ENCODE measurements at regions not wholly inside any gene's neighbourhood (a gene's known extent, or its start where the extent isn't known, plus 50 kb on each side); places are given as distances from the start of the nearest gene placed in this dataset.

DNA sequence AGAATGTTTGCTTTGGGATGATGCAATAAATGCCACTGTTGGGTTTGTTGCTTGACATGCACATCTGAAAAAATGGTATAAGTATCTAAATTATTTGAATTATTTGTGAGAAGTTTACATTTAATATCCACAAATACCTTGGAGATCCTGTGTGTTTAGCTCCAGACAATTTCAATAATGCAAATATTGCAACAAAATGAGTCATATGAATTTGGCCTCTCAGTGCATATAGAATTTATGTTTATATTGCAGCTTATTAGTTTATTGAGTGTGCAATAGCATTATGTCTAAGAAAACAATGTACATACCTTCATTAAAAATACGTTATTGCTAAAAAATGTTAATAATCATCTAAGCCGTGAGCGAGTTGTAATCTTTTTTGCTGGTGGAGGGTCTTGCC lies 153.3 kb downstream of the FSCB start:
- H3K4me1 ChIP-seq (ENCODE audit: control extremely low read depth in 1 of 4, control insufficient read depth in 4 of 4, insufficient read depth in 4 of 4, low read length in 3 of 4), result no peaks in the 10 kb centered on the region
- DNase-seq, result no peak
- 100% methylated on average over 2 of the region's 3 CpGs for WGBS (ENCODE audit: insufficient coverage)
- no peak overlapping the region for H3K4me3 ChIP-seq (ENCODE audit: control insufficient read depth in 1 of 7, extremely low read depth in 1 of 7, insufficient read depth in 4 of 7, low read depth in 2 of 7, low read length in 6 of 7)
- H3K27me3 ChIP-seq (replicated peaks in 2 of 5; ENCODE audit: control insufficient read depth in 4 of 5, insufficient read depth in 5 of 5, low read length in 4 of 5), result no peaks in the 10 kb centered on the region
- peaks cover 0 to 3% (median 0%) of the 10 kb centered on the region in 5 experiments for H3K9me3 ChIP-seq (ENCODE audit: control extremely low read depth in 1 of 5, control insufficient read depth in 4 of 5, insufficient read depth in 2 of 5, low read depth in 1 of 5, low read length in 4 of 5)
- CTCF ChIA-PET, result no interaction called here
- H3K27ac ChIP-seq (ENCODE audit: insufficient read depth in 1 of 2, low read depth in 1 of 2, low read length in 2 of 2, poor library complexity in 1 of 2, severe bottlenecking in 2 of 2), result no peak overlapping the region
- H3K36me3 ChIP-seq (ENCODE audit: control insufficient read depth in 4 of 4, insufficient read depth in 4 of 4, low read length in 3 of 4), result no peaks in the 10 kb centered on the region
- POLR2A ChIA-PET, result no interaction called here

GRCh38 chr14:44352201-44352600 lies 154.9 kb downstream of the FSCB start:
- Histone ChIP-seq H3K27me3 (replicated peaks in 2 of 5; ENCODE audit: control insufficient read depth in 4 of 5, insufficient read depth in 5 of 5, low read length in 4 of 5) (no peaks in the 10 kb centered on the region), H3K36me3 (ENCODE audit: control insufficient read depth in 4 of 4, insufficient read depth in 4 of 4, low read length in 3 of 4) (no peaks in the 10 kb centered on the region), H3K4me1 (ENCODE audit: control extremely low read depth in 1 of 4, control insufficient read depth in 4 of 4, insufficient read depth in 4 of 4, low read length in 3 of 4) (no peaks in the 10 kb centered on the region), H3K27ac (ENCODE audit: insufficient read depth in 1 of 2, low read depth in 1 of 2, low read length in 2 of 2, poor library complexity in 1 of 2, severe bottlenecking in 2 of 2) (no peak overlapping the region), H3K4me3 (ENCODE audit: control insufficient read depth in 1 of 7, extremely low read depth in 1 of 7, insufficient read depth in 4 of 7, low read depth in 2 of 7, low read length in 6 of 7) (no peak overlapping the region), H3K9me3 (ENCODE audit: control extremely low read depth in 1 of 5, control insufficient read depth in 4 of 5, insufficient read depth in 2 of 5, low read depth in 1 of 5, low read length in 4 of 5) (peaks cover 0 to 9% (median 3%) of the 10 kb centered on the region in 5 experiments)
- CTCF ChIA-PET, result no interaction called here
- no peak for DNase-seq
- POLR2A ChIA-PET, result no interaction called here
- 100% methylated on average over 1 of the region's 1 CpG for WGBS (ENCODE audit: insufficient coverage)

GRCh38 chr14:44347316-44347715 lies 159.8 kb downstream of the FSCB start:
- Histone ChIP-seq H3K4me1 (ENCODE audit: control extremely low read depth in 1 of 4, control insufficient read depth in 4 of 4, insufficient read depth in 4 of 4, low read length in 3 of 4) (no peaks in the 10 kb centered on the region), H3K9me3 (ENCODE audit: control extremely low read depth in 1 of 5, control insufficient read depth in 4 of 5, insufficient read depth in 2 of 5, low read depth in 1 of 5, low read length in 4 of 5) (peaks cover 0 to 15% (median 5%) of the 10 kb centered on the region in 5 experiments), H3K27ac (ENCODE audit: insufficient read depth in 1 of 2, low read depth in 1 of 2, low read length in 2 of 2, poor library complexity in 1 of 2, severe bottlenecking in 2 of 2) (no peak overlapping the region), H3K36me3 (ENCODE audit: control insufficient read depth in 4 of 4, insufficient read depth in 4 of 4, low read length in 3 of 4) (no peaks in the 10 kb centered on the region), H3K27me3 (replicated peaks in 2 of 5; ENCODE audit: control insufficient read depth in 4 of 5, insufficient read depth in 5 of 5, low read length in 4 of 5) (no peaks in the 10 kb centered on the region), H3K4me3 (ENCODE audit: control insufficient read depth in 1 of 7, extremely low read depth in 1 of 7, insufficient read depth in 4 of 7, low read depth in 2 of 7, low read length in 6 of 7) (no peak overlapping the region)
- ChIA-PET CTCF (no interaction called here), POLR2A (no interaction called here)
- no peak for DNase-seq
- WGBS (ENCODE audit: insufficient coverage), result no CpG with 5 or more reads among the region's 1 CpG

DNA sequence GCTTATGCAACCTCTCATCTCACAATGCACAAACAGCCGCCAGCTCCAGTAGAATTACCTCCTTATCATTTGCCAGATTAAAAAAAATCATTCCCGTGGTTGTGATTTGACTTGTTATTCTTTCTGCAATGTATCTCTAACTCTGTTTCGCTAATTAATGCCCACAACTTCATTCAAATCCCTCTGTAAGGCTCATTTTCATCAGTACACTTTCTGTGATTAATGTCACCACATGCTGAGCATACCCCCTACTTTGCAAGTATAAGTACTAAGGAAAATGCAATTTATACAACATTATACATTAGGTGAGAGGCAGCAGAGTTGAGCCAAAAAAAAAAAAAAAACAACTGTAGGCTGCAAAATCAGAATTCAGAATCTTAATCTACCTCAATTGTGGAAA lies 166.0 kb downstream of the FSCB start:
- Histone ChIP-seq H3K27me3 (replicated peaks in 2 of 5; ENCODE audit: control insufficient read depth in 4 of 5, insufficient read depth in 5 of 5, low read length in 4 of 5) (no peaks in the 10 kb centered on the region), H3K9me3 (ENCODE audit: control extremely low read depth in 1 of 5, control insufficient read depth in 4 of 5, insufficient read depth in 2 of 5, low read depth in 1 of 5, low read length in 4 of 5) (peaks cover 0 to 3% (median 0%) of the 10 kb centered on the region in 5 experiments), H3K4me3 (ENCODE audit: control insufficient read depth in 1 of 7, extremely low read depth in 1 of 7, insufficient read depth in 4 of 7, low read depth in 2 of 7, low read length in 6 of 7) (no peak overlapping the region), H3K36me3 (ENCODE audit: control insufficient read depth in 4 of 4, insufficient read depth in 4 of 4, low read length in 3 of 4) (no peaks in the 10 kb centered on the region), H3K4me1 (ENCODE audit: control extremely low read depth in 1 of 4, control insufficient read depth in 4 of 4, insufficient read depth in 4 of 4, low read length in 3 of 4) (no peaks in the 10 kb centered on the region), H3K27ac (ENCODE audit: insufficient read depth in 1 of 2, low read depth in 1 of 2, low read length in 2 of 2, poor library complexity in 1 of 2, severe bottlenecking in 2 of 2) (no peak overlapping the region)
- ChIA-PET CTCF (no interaction called here), POLR2A (no interaction called here)
- DNase-seq, result no peak
- WGBS (ENCODE audit: insufficient coverage), result 100% methylated on average over 2 of the region's 3 CpGs

DNA sequence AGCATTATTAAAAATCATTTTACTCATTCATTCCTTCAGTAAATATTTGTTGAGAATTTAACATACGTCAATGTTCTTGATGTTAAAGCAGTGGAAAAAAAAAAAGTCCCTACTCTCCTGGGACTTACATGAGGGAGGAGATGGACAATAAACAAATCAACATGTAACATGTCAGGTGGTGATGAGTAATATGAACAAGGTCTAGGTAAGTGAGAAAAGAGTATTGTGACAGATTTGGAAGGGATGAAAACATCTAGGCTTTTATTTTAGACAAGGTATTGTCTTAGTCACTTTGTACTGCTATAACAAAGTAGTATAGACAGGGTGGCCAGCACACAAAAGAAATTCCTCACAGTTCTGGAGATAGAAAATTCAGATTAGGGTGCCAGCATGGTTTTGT lies 167.2 kb downstream of the FSCB start:
- CTCF ChIA-PET, result no interaction called here

DNA sequence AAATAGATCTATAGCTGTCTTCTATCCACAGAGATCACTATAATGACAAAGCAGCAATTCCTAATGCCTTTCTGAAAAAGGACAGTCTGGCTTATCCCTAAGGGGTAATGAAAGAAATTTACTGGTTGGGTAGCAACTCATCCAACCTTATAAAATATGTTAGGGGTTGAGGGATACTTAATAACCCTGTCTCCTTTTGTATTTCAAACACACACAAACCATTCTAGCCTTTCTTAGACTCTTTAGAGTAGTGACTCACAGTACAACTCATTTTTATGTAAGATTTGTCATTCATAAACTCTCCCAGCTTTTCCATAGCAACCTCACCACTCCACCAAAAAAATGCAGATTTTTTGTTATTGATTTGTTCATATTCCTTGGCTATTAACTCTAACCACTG lies 167.9 kb downstream of the FSCB start:
- Histone ChIP-seq H3K27me3 (replicated peaks in 2 of 5; ENCODE audit: control insufficient read depth in 4 of 5, insufficient read depth in 5 of 5, low read length in 4 of 5) (no peaks in the 10 kb centered on the region), H3K36me3 (ENCODE audit: control insufficient read depth in 4 of 4, insufficient read depth in 4 of 4, low read length in 3 of 4) (no peaks in the 10 kb centered on the region), H3K4me3 (ENCODE audit: control insufficient read depth in 1 of 7, extremely low read depth in 1 of 7, insufficient read depth in 4 of 7, low read depth in 2 of 7, low read length in 6 of 7) (no peak overlapping the region), H3K9me3 (ENCODE audit: control extremely low read depth in 1 of 5, control insufficient read depth in 4 of 5, insufficient read depth in 2 of 5, low read depth in 1 of 5, low read length in 4 of 5) (no peaks in the 10 kb centered on the region), H3K4me1 (ENCODE audit: control extremely low read depth in 1 of 4, control insufficient read depth in 4 of 4, insufficient read depth in 4 of 4, low read length in 3 of 4) (no peaks in the 10 kb centered on the region), H3K27ac (ENCODE audit: insufficient read depth in 1 of 2, low read depth in 1 of 2, low read length in 2 of 2, poor library complexity in 1 of 2, severe bottlenecking in 2 of 2) (no peak overlapping the region)
- no peak for DNase-seq
- ChIA-PET POLR2A (no interaction called here), CTCF (no interaction called here)

More for the DNA sequence above, 167.2 kb downstream of the FSCB start:
- no peaks in the 10 kb centered on the region for H3K4me1 ChIP-seq (ENCODE audit: control extremely low read depth in 1 of 4, control insufficient read depth in 4 of 4, insufficient read depth in 4 of 4, low read length in 3 of 4)
- no CpG with 5 or more reads among the region's 1 CpG for WGBS (ENCODE audit: insufficient coverage)
- no peak overlapping the region for H3K27ac ChIP-seq (ENCODE audit: insufficient read depth in 1 of 2, low read depth in 1 of 2, low read length in 2 of 2, poor library complexity in 1 of 2, severe bottlenecking in 2 of 2)
- no peak for DNase-seq
- no peaks in the 10 kb centered on the region for H3K9me3 ChIP-seq (ENCODE audit: control extremely low read depth in 1 of 5, control insufficient read depth in 4 of 5, insufficient read depth in 2 of 5, low read depth in 1 of 5, low read length in 4 of 5)
- POLR2A ChIA-PET, result no interaction called here
- H3K27me3 ChIP-seq (replicated peaks in 2 of 5; ENCODE audit: control insufficient read depth in 4 of 5, insufficient read depth in 5 of 5, low read length in 4 of 5), result no peaks in the 10 kb centered on the region
- H3K4me3 ChIP-seq (ENCODE audit: control insufficient read depth in 1 of 7, extremely low read depth in 1 of 7, insufficient read depth in 4 of 7, low read depth in 2 of 7, low read length in 6 of 7), result no peak overlapping the region
- no peaks in the 10 kb centered on the region for H3K36me3 ChIP-seq (ENCODE audit: control insufficient read depth in 4 of 4, insufficient read depth in 4 of 4, low read length in 3 of 4)

- H3K27ac ChIP-seq (ENCODE audit: insufficient read depth in 1 of 2, low read depth in 1 of 2, low read length in 2 of 2, poor library complexity in 1 of 2, severe bottlenecking in 2 of 2), result no peak overlapping the region
- DNase-seq, result no peak
- no peak overlapping the region for H3K4me3 ChIP-seq (ENCODE audit: control insufficient read depth in 1 of 7, extremely low read depth in 1 of 7, insufficient read depth in 4 of 7, low read depth in 2 of 7, low read length in 6 of 7)
- H3K9me3 ChIP-seq (ENCODE audit: control extremely low read depth in 1 of 5, control insufficient read depth in 4 of 5, insufficient read depth in 2 of 5, low read depth in 1 of 5, low read length in 4 of 5), result peaks cover 0 to 2% (median 0%) of the 10 kb centered on the region in 5 experiments
- ChIA-PET POLR2A (no interaction called here), CTCF (no interaction called here)
- H3K4me1 ChIP-seq (ENCODE audit: control extremely low read depth in 1 of 4, control insufficient read depth in 4 of 4, insufficient read depth in 4 of 4, low read length in 3 of 4), result no peaks in the 10 kb centered on the region
- no peaks in the 10 kb centered on the region for H3K27me3 ChIP-seq (replicated peaks in 2 of 5; ENCODE audit: control insufficient read depth in 4 of 5, insufficient read depth in 5 of 5, low read length in 4 of 5)
- no peaks in the 10 kb centered on the region for H3K36me3 ChIP-seq (ENCODE audit: control insufficient read depth in 4 of 4, insufficient read depth in 4 of 4, low read length in 3 of 4)
- WGBS (ENCODE audit: insufficient coverage), result 86% methylated on average over 1 of the region's 2 CpGs
Measured at GRCh38 chr14:44317441-44317746, 189.7 kb downstream of the FSCB start.

Measured in common myeloid progenitor, CD34-positive (primary cell).